Neural cell (in vitro differentiated cells): ENCODE measurements at regions not wholly inside any gene's neighbourhood (a gene's known extent, or its start where the extent isn't known, plus 50 kb on each side); places are given as distances from the start of the nearest gene placed in this dataset.

ENCODE experiments used
- H2AFZ ChIP-seq: fragments of 200-600, 300-800 bp; sonication (generic), shearing (Covaris generic); 2 replicates; pipeline ENCODE4 v1.6.0; 2014; ENCODE audit warnings: low read depth, mild to moderate bottlenecking, antibody characterized with exemption, low read length, moderate library complexity
- H3F3A ChIP-seq: fragments of 200-600 bp; shearing (Covaris generic); 2 replicates; pipeline ENCODE4 v1.6.1; 2016; ENCODE audit warnings: mild to moderate bottlenecking, moderate library complexity, mixed read lengths, antibody characterized with exemption, low read length; ENCODE audit not compliant: insufficient read depth, poor library complexity, severe bottlenecking
- H3K27ac ChIP-seq: fragments of 200-600, 300-800 bp; sonication (generic), shearing (Covaris generic); 2 replicates; pipeline ENCODE4 v1.5.1; 2014; ENCODE audit warnings: mild to moderate bottlenecking, low read length, moderate library complexity
- H3K27me3 ChIP-seq: fragments of 300-800, 200-600 bp; sonication (generic), shearing (Covaris generic); 2 replicates; pipeline ENCODE4 v1.6.0; 2014; ENCODE audit warnings: mild to moderate bottlenecking, low read depth, low read length, moderate library complexity; ENCODE audit not compliant: insufficient read depth
- H3K36me3 ChIP-seq: fragments of 300-800, 200-600 bp; sonication (generic), shearing (Covaris generic); 2 replicates; pipeline ENCODE4 v1.5.1; 2014; ENCODE audit warnings: mild to moderate bottlenecking, antibody characterized with exemption, low read length, moderate library complexity; ENCODE audit not compliant: insufficient read depth
- H3K4me2 ChIP-seq: fragments of 300-800, 200-600 bp; sonication (generic), shearing (Covaris generic); 2 replicates; pipeline ENCODE4 v1.6.0; 2014; ENCODE audit warnings: mild to moderate bottlenecking, low read length
- H3K4me3 ChIP-seq: fragments of 300-800, 200-600 bp; sonication (generic), shearing (Covaris generic); 2 replicates; pipeline ENCODE4 v1.5.1; 2014; ENCODE audit warnings: mild to moderate bottlenecking, low read length, moderate library complexity
- H3K79me2 ChIP-seq: fragments of 200-600 bp; shearing (Covaris generic); replicated peaks from 2 replicates; pipeline ENCODE4 v1.6.0; 2014; ENCODE audit warnings: mild to moderate bottlenecking, low read length, moderate library complexity; ENCODE audit not compliant: insufficient read depth
- H3K9ac ChIP-seq: fragments of 300-800, 200-600 bp; sonication (generic), shearing (Covaris generic); 2 replicates; pipeline ENCODE4 v1.6.1; 2016; ENCODE audit warnings: mild to moderate bottlenecking, low read length, mixed read lengths
- H3K9me2 ChIP-seq: fragments of 200-600 bp; shearing (Covaris generic); 2 replicates; pipeline ENCODE4 v1.6.1; 2016; ENCODE audit warnings: mild to moderate bottlenecking, low read length, mixed read lengths; ENCODE audit not compliant: insufficient read depth
- H3K9me3 ChIP-seq: fragments of 200-600, 300-800 bp; sonication (generic), shearing (Covaris generic); 2 replicates; pipeline ENCODE4 v1.6.1; 2016; ENCODE audit warnings: mild to moderate bottlenecking, mixed run types, low read length, moderate library complexity, mixed read lengths
- H4K20me1 ChIP-seq: fragments of 200-600 bp; shearing (Covaris generic); 2 replicates; pipeline ENCODE4 v1.6.1; 2016; ENCODE audit warnings: mild to moderate bottlenecking, mixed run types; ENCODE audit not compliant: insufficient read depth
- CTCF ChIP-seq: fragments of 450-650 bp; IDR thresholded peaks from 2 replicates; pipeline ENCODE4 v1.5.1; 2014; ENCODE audit warnings: antibody characterized with exemption, mild to moderate bottlenecking, moderate library complexity; ENCODE audit not compliant: poor library complexity, severe bottlenecking
- EP300 ChIP-seq: fragments of 450-650 bp; conservative IDR thresholded peaks from 2 replicates; pipeline ENCODE4 v1.6.1; 2014; ENCODE audit warnings: antibody characterized with exemption, mild to moderate bottlenecking, moderate library complexity; ENCODE audit not compliant: poor library complexity, severe bottlenecking
- EZH2 ChIP-seq: fragments of 200-600, 300-800 bp; shearing (Covaris generic), sonication (generic); IDR thresholded peaks from 2 replicates; pipeline ENCODE4 v1.6.1; 2014; ENCODE audit warnings: antibody characterized with exemption, low read length, borderline replicate concordance, mild to moderate bottlenecking; ENCODE audit not compliant: insufficient read depth, poor library complexity, severe bottlenecking
- MXI1 ChIP-seq: fragments of 450-650 bp; conservative IDR thresholded peaks from 2 replicates; pipeline ENCODE4 v1.6.1; 2014; ENCODE audit warnings: antibody characterized with exemption, mild to moderate bottlenecking; ENCODE audit not compliant: poor library complexity, severe bottlenecking
- POLR2AphosphoS5 ChIP-seq: IDR thresholded peaks from 2 replicates; pipeline ENCODE4 v1.6.1; 2012
- RAD21 ChIP-seq: fragments of 450-650 bp; conservative IDR thresholded peaks from 2 replicates; pipeline ENCODE4 v1.6.1; 2014; ENCODE audit warnings: antibody characterized with exemption, mild to moderate bottlenecking, moderate library complexity
- REST ChIP-seq: IDR thresholded peaks from 2 replicates; pipeline ENCODE4 v1.6.1; 2012; ENCODE audit warnings: borderline replicate concordance
- SMC3 ChIP-seq: fragments of 450-650 bp; conservative IDR thresholded peaks from 2 replicates; pipeline ENCODE4 v1.6.1; 2014; ENCODE audit warnings: antibody characterized with exemption, mild to moderate bottlenecking, moderate library complexity; ENCODE audit not compliant: poor library complexity
- TAF1 ChIP-seq: IDR thresholded peaks from 2 replicates; pipeline ENCODE4 v1.6.1; 2012; ENCODE audit warnings: low read depth

GRCh38 chr15:69724333-69724732 lies 271.7 kb downstream of the RPLP1 start:
- TF ChIP-seq POLR2AphosphoS5: no peak
- no peak for TF ChIP-seq CTCF
- no peak for TF ChIP-seq REST
- no peak for TF ChIP-seq MXI1
- TF ChIP-seq EZH2: no peak
- TF ChIP-seq EP300: no peak
- no peak for TF ChIP-seq SMC3
- no peak for TF ChIP-seq TAF1
- TF ChIP-seq RAD21: no peak
- Histone ChIP-seq H3K9ac (no peak overlapping the region), H4K20me1 (no peaks in the 10 kb centered on the region), H3F3A (no peaks in the 10 kb centered on the region), H3K9me3 (no peaks in the 10 kb centered on the region), H3K79me2 (no peaks in the 10 kb centered on the region), H3K4me2 (no peak overlapping the region), H3K36me3 (no peaks in the 10 kb centered on the region), H3K27ac (no peak overlapping the region), H3K9me2 (no peaks in the 10 kb centered on the region), H3K27me3 (no peaks in the 10 kb centered on the region), H2AFZ (no peak overlapping the region), H3K4me3 (no peak overlapping the region)

- no peaks in the 10 kb centered on the region for H3K36me3 ChIP-seq
- H4K20me1 ChIP-seq: no peaks in the 10 kb centered on the region
- H3K9ac ChIP-seq: no peak overlapping the region
These were observed 272.7 kb downstream of the RPLP1 start for GRCh38 chr15:69725275-69725674.

More at GRCh38 chr15:69725275-69725674, 272.7 kb downstream of the RPLP1 start:
- no peaks in the 10 kb centered on the region for H3F3A ChIP-seq
- H3K4me3 ChIP-seq: no peak overlapping the region
- H3K79me2 ChIP-seq: no peaks in the 10 kb centered on the region
- H3K9me2 ChIP-seq: no peaks in the 10 kb centered on the region
- H3K27me3 ChIP-seq: no peaks in the 10 kb centered on the region
- no peaks in the 10 kb centered on the region for H3K9me3 ChIP-seq
- TF ChIP-seq TAF1 (no peak), REST (no peak), POLR2AphosphoS5 (no peak), MXI1 (no peak)
- H2AFZ ChIP-seq: no peak overlapping the region
- no peak overlapping the region for H3K4me2 ChIP-seq
- H3K27ac ChIP-seq: no peak overlapping the region
